ENCODE measurements at regions not wholly inside any gene's neighbourhood (a gene's known extent, or its start where the extent isn't known, plus 50 kb on each side); places are given as distances from the start of the nearest gene placed in this dataset.

DNA sequence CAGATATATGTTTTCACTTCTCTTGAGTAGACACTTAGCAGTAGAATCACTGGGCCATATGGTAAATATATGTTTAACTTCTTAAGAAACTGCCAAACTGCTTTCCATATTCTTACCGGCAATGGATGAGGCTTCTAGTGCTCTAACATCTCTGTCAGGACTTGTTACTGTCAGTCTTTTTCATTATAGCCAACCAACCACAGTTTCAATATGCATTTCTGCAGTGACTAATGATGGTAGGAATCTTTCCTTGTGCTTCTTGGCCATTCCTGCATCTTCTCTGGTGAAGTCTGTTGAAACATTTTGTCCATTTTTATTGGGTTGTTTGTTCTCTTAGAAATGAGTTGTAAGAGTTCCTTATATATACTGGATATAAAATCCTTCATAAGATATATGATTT is 66.0 kb upstream of the SYNDIG1 start:
- TF ChIP-seq, protein P1, sequence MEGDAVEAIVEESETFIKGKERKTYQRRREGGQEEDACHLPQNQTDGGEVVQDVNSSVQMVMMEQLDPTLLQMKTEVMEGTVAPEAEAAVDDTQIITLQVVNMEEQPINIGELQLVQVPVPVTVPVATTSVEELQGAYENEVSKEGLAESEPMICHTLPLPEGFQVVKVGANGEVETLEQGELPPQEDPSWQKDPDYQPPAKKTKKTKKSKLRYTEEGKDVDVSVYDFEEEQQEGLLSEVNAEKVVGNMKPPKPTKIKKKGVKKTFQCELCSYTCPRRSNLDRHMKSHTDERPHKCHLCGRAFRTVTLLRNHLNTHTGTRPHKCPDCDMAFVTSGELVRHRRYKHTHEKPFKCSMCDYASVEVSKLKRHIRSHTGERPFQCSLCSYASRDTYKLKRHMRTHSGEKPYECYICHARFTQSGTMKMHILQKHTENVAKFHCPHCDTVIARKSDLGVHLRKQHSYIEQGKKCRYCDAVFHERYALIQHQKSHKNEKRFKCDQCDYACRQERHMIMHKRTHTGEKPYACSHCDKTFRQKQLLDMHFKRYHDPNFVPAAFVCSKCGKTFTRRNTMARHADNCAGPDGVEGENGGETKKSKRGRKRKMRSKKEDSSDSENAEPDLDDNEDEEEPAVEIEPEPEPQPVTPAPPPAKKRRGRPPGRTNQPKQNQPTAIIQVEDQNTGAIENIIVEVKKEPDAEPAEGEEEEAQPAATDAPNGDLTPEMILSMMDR (IDR thresholded peaks at IDR 0.05; ENCODE audit: insufficient read depth, low read depth, low read length) = no peak
- TF ChIP-seq EZH2 (IDR thresholded peaks at IDR 0.05; ENCODE audit: insufficient read depth, low read length) = no peak
- Histone ChIP-seq H3K79me2 (ENCODE audit: insufficient read depth, low read length) (no peaks in the 10 kb centered on the region), H3K36me3 (ENCODE audit: insufficient read depth, low read length) (no peaks in the 10 kb centered on the region), H4K20me1 (ENCODE audit: insufficient read depth, low read length) (no peaks in the 10 kb centered on the region), H3K27ac (ENCODE audit: low read depth, low read length) (no peak overlapping the region), H3K4me1 (ENCODE audit: insufficient read depth, low read length) (peaks cover 3% of the 10 kb centered on the region), H3K9me3 (ENCODE audit: insufficient read depth, low read depth, low read length) (no peaks in the 10 kb centered on the region), H2AFZ (ENCODE audit: low read depth, low read length) (no peak overlapping the region), H3K27me3 (ENCODE audit: insufficient read depth, low read length) (no peaks in the 10 kb centered on the region), H3K9ac (ENCODE audit: low read length) (no peak overlapping the region), H3K4me2 (ENCODE audit: low read length) (no peak overlapping the region), H3K4me3 (ENCODE audit: insufficient read depth, low read depth, low read length) (no peak overlapping the region)
- Mint-ChIP-seq H3K4me1 (ENCODE audit: low read depth, unreplicated experiment) (peaks cover 7% of the 10 kb centered on the region), H3K9me3 (ENCODE audit: unreplicated experiment) (peaks cover 12% of the 10 kb centered on the region), H3K36me3 (ENCODE audit: low read depth, unreplicated experiment) (no peaks in the 10 kb centered on the region), H3K27me3 (ENCODE audit: low read depth, unreplicated experiment) (peaks cover 5% of the 10 kb centered on the region), H3K27ac (ENCODE audit: unreplicated experiment) (no peak overlapping the region), H3K4me3 (ENCODE audit: unreplicated experiment) (no peak overlapping the region)
- DNase-seq (ENCODE audit: low read depth) (no peak), FAIRE-seq (no peak)

DNA sequence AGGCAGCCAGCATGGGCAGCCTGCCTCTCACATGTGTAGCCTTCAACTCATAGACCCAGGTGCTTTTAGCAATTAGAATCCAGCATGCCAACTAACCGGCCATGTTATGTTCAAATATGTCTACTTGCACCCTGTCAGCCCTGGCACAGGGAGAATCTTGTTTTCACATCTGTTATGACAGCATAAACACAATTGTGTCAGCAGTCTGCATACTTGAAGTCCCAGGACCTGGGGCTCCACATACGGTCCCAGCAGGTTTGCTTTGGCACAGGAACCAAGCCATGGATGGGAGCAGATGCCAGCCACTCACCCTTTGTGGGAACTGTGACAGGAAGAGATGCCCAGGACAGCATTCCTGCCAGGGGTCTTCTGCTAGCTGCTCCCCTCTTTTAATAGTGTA is 67.2 kb upstream of the SYNDIG1 start:
- Histone ChIP-seq H3K4me3 (ENCODE audit: insufficient read depth, low read depth, low read length) (no peak overlapping the region), H3K27me3 (ENCODE audit: insufficient read depth, low read length) (no peaks in the 10 kb centered on the region), H3K9ac (ENCODE audit: low read length) (no peak overlapping the region), H3K36me3 (ENCODE audit: insufficient read depth, low read length) (no peaks in the 10 kb centered on the region), H2AFZ (ENCODE audit: low read depth, low read length) (no peak overlapping the region), H3K27ac (ENCODE audit: low read depth, low read length) (no peak overlapping the region), H3K4me2 (ENCODE audit: low read length) (no peak overlapping the region), H4K20me1 (ENCODE audit: insufficient read depth, low read length) (no peaks in the 10 kb centered on the region), H3K4me1 (ENCODE audit: insufficient read depth, low read length) (peaks cover 3% of the 10 kb centered on the region), H3K79me2 (ENCODE audit: insufficient read depth, low read length) (no peaks in the 10 kb centered on the region), H3K9me3 (ENCODE audit: insufficient read depth, low read depth, low read length) (no peaks in the 10 kb centered on the region)
- Mint-ChIP-seq H3K27ac (ENCODE audit: unreplicated experiment) (no peak overlapping the region), H3K27me3 (ENCODE audit: low read depth, unreplicated experiment) (peaks cover 4% of the 10 kb centered on the region), H3K4me1 (ENCODE audit: low read depth, unreplicated experiment) (peaks cover 7% of the 10 kb centered on the region), H3K36me3 (ENCODE audit: low read depth, unreplicated experiment) (no peaks in the 10 kb centered on the region), H3K4me3 (ENCODE audit: unreplicated experiment) (no peak overlapping the region), H3K9me3 (ENCODE audit: unreplicated experiment) (peaks cover 16% of the 10 kb centered on the region)
- DNase-seq (ENCODE audit: low read depth) (no peak), FAIRE-seq (no peak)
- no peak for TF ChIP-seq EZH2 (IDR thresholded peaks at IDR 0.05; ENCODE audit: insufficient read depth, low read length)
- TF ChIP-seq, protein P1 (IDR thresholded peaks at IDR 0.05; ENCODE audit: insufficient read depth, low read depth, low read length) = no peak

DNA sequence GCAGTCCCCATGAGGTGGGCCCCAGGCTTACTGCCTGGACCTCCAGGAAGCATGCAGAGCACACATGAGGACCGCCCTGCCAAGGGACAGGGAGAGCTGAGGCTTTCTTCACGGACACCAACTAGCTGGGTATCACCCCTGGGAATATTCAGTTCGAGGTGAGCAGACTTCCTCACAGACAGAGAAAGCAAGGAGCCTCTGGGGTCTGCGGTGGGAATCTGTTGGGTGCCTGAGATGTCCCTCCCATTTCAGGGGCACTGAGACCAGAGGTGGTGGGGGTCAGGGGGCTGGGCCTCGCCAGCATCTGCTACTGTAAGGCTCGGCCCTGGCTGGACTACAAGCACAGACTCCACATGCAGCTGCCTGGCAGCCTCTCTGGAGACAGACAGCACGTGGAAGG is 74.3 kb upstream of the SYNDIG1 start:
- Histone ChIP-seq H3K4me2 (ENCODE audit: low read length) (no peak overlapping the region), H3K27ac (ENCODE audit: low read depth, low read length) (no peak overlapping the region), H3K4me3 (ENCODE audit: insufficient read depth, low read depth, low read length) (no peak overlapping the region), H3K9me3 (ENCODE audit: insufficient read depth, low read depth, low read length) (no peaks in the 10 kb centered on the region), H3K4me1 (ENCODE audit: insufficient read depth, low read length) (no peaks in the 10 kb centered on the region), H3K36me3 (ENCODE audit: insufficient read depth, low read length) (no peaks in the 10 kb centered on the region), H4K20me1 (ENCODE audit: insufficient read depth, low read length) (no peaks in the 10 kb centered on the region), H3K79me2 (ENCODE audit: insufficient read depth, low read length) (no peaks in the 10 kb centered on the region), H3K27me3 (ENCODE audit: insufficient read depth, low read length) (peaks cover 18% of the 10 kb centered on the region), H3K9ac (ENCODE audit: low read length) (no peak overlapping the region), H2AFZ (ENCODE audit: low read depth, low read length) (no peak overlapping the region)
- Mint-ChIP-seq H3K27ac (ENCODE audit: unreplicated experiment) (no peak overlapping the region), H3K36me3 (ENCODE audit: low read depth, unreplicated experiment) (peaks cover 2% of the 10 kb centered on the region), H3K4me1 (ENCODE audit: low read depth, unreplicated experiment) (no peaks in the 10 kb centered on the region), H3K27me3 (ENCODE audit: low read depth, unreplicated experiment) (peaks cover 33% of the 10 kb centered on the region), H3K9me3 (ENCODE audit: unreplicated experiment) (peaks cover 19% of the 10 kb centered on the region), H3K4me3 (ENCODE audit: unreplicated experiment) (no peak overlapping the region)
- no peak for FAIRE-seq
- no peak for DNase-seq (ENCODE audit: low read depth)
- TF ChIP-seq, protein P1 (IDR thresholded peaks at IDR 0.05; ENCODE audit: insufficient read depth, low read depth, low read length) = no peak
- no peak for TF ChIP-seq EZH2 (IDR thresholded peaks at IDR 0.05; ENCODE audit: insufficient read depth, low read length)
